H1 (cell line): ENCODE measurements at regions not wholly inside any gene's neighbourhood (a gene's known extent, or its start where the extent isn't known, plus 50 kb on each side); places are given as distances from the start of the nearest gene placed in this dataset.

ENCODE experiments used
- CTCF ChIA-PET: fragments of 300-600 bp; sonication (Branson Sonifier 250); formaldehyde crosslinking; loops from one replicate; lab custom pipeline; 2021; ENCODE audit not compliant: partially characterized antibody; lab: Charles Lee
- POLR2A ChIA-PET: fragments of 300-600 bp; sonication (Branson Sonifier 250); formaldehyde crosslinking; loops from one replicate; lab custom pipeline; 2021; ENCODE audit warnings: inconsistent platforms; ENCODE audit not compliant: partially characterized antibody; lab: Charles Lee
- DNase-seq, 2 experiments: peaks; one replicate each; pipeline versions ENCODE4 v3.0.0 to v3.0.0-alpha.2; 2010 to 2022; ENCODE audit warnings: low spot score in 2 of 2, low read depth in 1 of 2, mixed read lengths in 1 of 2
- FAIRE-seq: peaks from 2 replicates; lab custom pipeline; 2011; peaks lifted over from hg19 to GRCh38; lab: Jason Lieb, UNC
- H2AFZ ChIP-seq: 2 replicates; pipeline ENCODE4 v1.8.1; 2012; ENCODE audit warnings: low read length, inconsistent platforms
- H2AK5ac ChIP-seq: 2 replicates; pipeline ENCODE4 v1.6.1; 2013; ENCODE audit warnings: low read depth, low read length
- H2BK120ac ChIP-seq: replicated peaks from 2 replicates; pipeline ENCODE3; 2013; ENCODE audit warnings: low read depth, low read length, inconsistent platforms
- H2BK12ac ChIP-seq: 2 replicates; pipeline ENCODE4 v1.6.1; 2013; ENCODE audit warnings: low read depth, low read length
- H2BK15ac ChIP-seq: 2 replicates; pipeline ENCODE4 v1.6.1; 2013; ENCODE audit warnings: low read length
- H2BK20ac ChIP-seq: 2 replicates; pipeline ENCODE4 v1.6.1; 2013; ENCODE audit warnings: low read length
- H2BK5ac ChIP-seq: 2 replicates; pipeline ENCODE4 v1.6.1; 2013; ENCODE audit warnings: low read depth, low read length
- H3K14ac ChIP-seq: 2 replicates; pipeline ENCODE4 v1.6.1; 2013; ENCODE audit warnings: inconsistent platforms; ENCODE audit not compliant: insufficient read length
- H3K18ac ChIP-seq: 2 replicates; pipeline ENCODE4 v1.6.1; 2013; ENCODE audit warnings: low read length; ENCODE audit errors: extremely low read depth
- H3K23ac ChIP-seq: 2 replicates; pipeline ENCODE4 v1.6.1; 2013; ENCODE audit warnings: inconsistent platforms; ENCODE audit not compliant: insufficient read length
- H3K23me2 ChIP-seq: 2 replicates; pipeline ENCODE4 v1.6.1; 2013; ENCODE audit warnings: low read depth, low read length
- H3K27ac ChIP-seq: 2 replicates; pipeline ENCODE4 v1.6.1; 2011; ENCODE audit warnings: low read depth, low read length, inconsistent platforms
- H3K27me3 ChIP-seq, 4 experiments: replicated peaks in 1 of 4; 1 replicate in 1 of 4; 2 replicates in 3 of 4; pipeline versions ENCODE4 v1.6.1 to v1.8.1; 2011 to 2013; ENCODE audit warnings: low read length in 3 of 4, mild to moderate bottlenecking in 3 of 4, inconsistent platforms in 2 of 4, mixed read lengths in 2 of 4, moderate library complexity in 1 of 4; ENCODE audit not compliant: control insufficient read depth in 3 of 4, insufficient read depth in 3 of 4; ENCODE audit errors: extremely low read depth in 1 of 4
- H3K36me3 ChIP-seq, 4 experiments: 2 replicates each; pipeline versions ENCODE4 v1.6.1 to v1.8.1; 2011 to 2013; ENCODE audit warnings: mild to moderate bottlenecking in 4 of 4, low read length in 3 of 4, moderate library complexity in 2 of 4, control low read depth in 1 of 4, inconsistent platforms in 1 of 4; ENCODE audit not compliant: insufficient read depth in 4 of 4, control insufficient read depth in 2 of 4
- H3K4ac ChIP-seq: replicated peaks from 2 replicates; pipeline ENCODE3; 2013; ENCODE audit warnings: low read length, low read depth, mixed read lengths, inconsistent platforms; ENCODE audit not compliant: insufficient read length
- H3K4me1 ChIP-seq, 4 experiments: replicated peaks in 1 of 4; 1 replicate in 1 of 4; 2 replicates in 3 of 4; pipeline versions ENCODE4 v1.6.1 to v1.8.1; 2011 to 2013; ENCODE audit warnings: low read length in 3 of 4, inconsistent platforms in 2 of 4, mixed read lengths in 1 of 4; ENCODE audit not compliant: insufficient read depth in 4 of 4, control insufficient read depth in 3 of 4
- H3K4me2 ChIP-seq, 2 experiments: 2 replicates each; pipeline versions ENCODE4 v1.6.1 to v1.8.1; 2011 to 2013; ENCODE audit warnings: low read depth in 2 of 2, low read length in 2 of 2, control low read depth in 1 of 2, inconsistent platforms in 1 of 2, mild to moderate bottlenecking in 1 of 2; ENCODE audit not compliant: insufficient read depth in 1 of 2
- H3K4me3 ChIP-seq, 4 experiments: fragments of 200-600, 300-600 bp in 1 of 4; sonication (generic), shearing (Covaris generic), sonication (Bioruptor Twin) in 1 of 4; 2 replicates each; pipeline versions ENCODE4 v1.5.1 to v1.8.1; 2011 to 2016; ENCODE audit warnings: low read length in 4 of 4, low read depth in 3 of 4, control low read depth in 2 of 4, inconsistent platforms in 2 of 4, mild to moderate bottlenecking in 2 of 4, mixed read lengths in 1 of 4, moderate library complexity in 1 of 4; ENCODE audit not compliant: insufficient read depth in 2 of 4; ENCODE audit errors: extremely low read depth in 1 of 4
- H3K56ac ChIP-seq: replicated peaks from 2 replicates; pipeline ENCODE3; 2013; ENCODE audit warnings: low read depth, mild to moderate bottlenecking, mixed read lengths, low read length, inconsistent platforms; ENCODE audit not compliant: insufficient read length
- H3K79me1 ChIP-seq: 2 replicates; pipeline ENCODE4 v1.6.1; 2013; ENCODE audit warnings: low read depth, low read length, control low read depth
- H3K79me2 ChIP-seq, 2 experiments: 2 replicates each; pipeline versions ENCODE4 v1.6.1 to v1.8.1; 2012 to 2013; ENCODE audit warnings: low read length in 2 of 2, mild to moderate bottlenecking in 2 of 2, inconsistent platforms in 1 of 2; ENCODE audit not compliant: insufficient read depth in 2 of 2, control insufficient read depth in 1 of 2
- H3K9ac ChIP-seq, 4 experiments: replicated peaks in 1 of 4; 1 replicate in 1 of 4; 2 replicates in 3 of 4; pipeline versions ENCODE4 v1.6.1 to v1.8.1; 2011 to 2013; ENCODE audit warnings: low read depth in 3 of 4, low read length in 3 of 4, control low read depth in 2 of 4, mild to moderate bottlenecking in 2 of 4, moderate library complexity in 2 of 4, inconsistent platforms in 1 of 4; ENCODE audit errors: extremely low read depth in 1 of 4
- H3K9me3 ChIP-seq, 2 experiments: 2 replicates each; pipeline versions ENCODE4 v1.6.1 to v1.8.1; 2012 to 2013; ENCODE audit warnings: mild to moderate bottlenecking in 2 of 2, moderate library complexity in 2 of 2, control low read depth in 1 of 2, inconsistent platforms in 1 of 2, low read depth in 1 of 2, low read length in 1 of 2, mixed read lengths in 1 of 2; ENCODE audit not compliant: insufficient read depth in 2 of 2
- H4K20me1 ChIP-seq, 2 experiments: replicated peaks in 1 of 2; 2 replicates each; pipeline versions ENCODE3 to v1.8.1; 2011 to 2013; ENCODE audit warnings: inconsistent platforms in 2 of 2, low read length in 2 of 2, mild to moderate bottlenecking in 1 of 2; ENCODE audit not compliant: insufficient read depth in 2 of 2, control insufficient read depth in 1 of 2
- H4K5ac ChIP-seq: 2 replicates; pipeline ENCODE4 v1.6.1; 2013; ENCODE audit warnings: low read length, low read depth, mixed read lengths, inconsistent platforms; ENCODE audit not compliant: insufficient read length
- H4K8ac ChIP-seq: 2 replicates; pipeline ENCODE4 v1.8.0; 2013; ENCODE audit warnings: mild to moderate bottlenecking, moderate library complexity, low read length, inconsistent platforms; ENCODE audit not compliant: insufficient read depth; ENCODE audit errors: extremely low read depth
- H4K91ac ChIP-seq: replicated peaks from 2 replicates; pipeline ENCODE3; 2013; ENCODE audit warnings: low read length, mixed read lengths, inconsistent platforms; ENCODE audit not compliant: insufficient read length
- CEBPB ChIP-seq: IDR thresholded peaks from 2 replicates; pipeline ENCODE4 v1.6.1; 2012; ENCODE audit warnings: low read depth, low read length
- CHD2 ChIP-seq: IDR thresholded peaks from 2 replicates; pipeline ENCODE4 v1.6.1; 2012; ENCODE audit warnings: low read length, improper control_type of control experiment
- CTBP2 ChIP-seq: IDR thresholded peaks from 2 replicates; pipeline ENCODE4 v1.7.0; 2011; ENCODE audit warnings: borderline replicate concordance, mild to moderate bottlenecking, moderate library complexity, mixed read lengths, low read length; ENCODE audit not compliant: insufficient read depth, insufficient read length
- CTCF ChIP-seq, 3 experiments: IDR thresholded peaks; 1 replicate in 2 of 3; 2 replicates in 1 of 3; pipeline versions ENCODE4 v1.5.1 to v1.6.1; 2011; ENCODE audit warnings: low read length in 3 of 3, mild to moderate bottlenecking in 3 of 3, inconsistent platforms in 2 of 3, low read depth in 1 of 3, moderate library complexity in 1 of 3; ENCODE audit not compliant: insufficient read depth in 1 of 3; ENCODE audit errors: control extremely low read depth in 1 of 3
- KDM4A ChIP-seq: IDR thresholded peaks from one replicate; pipeline ENCODE4 v1.7.1; 2012; ENCODE audit warnings: low read depth, mild to moderate bottlenecking, moderate library complexity, low read length, inconsistent platforms; ENCODE audit not compliant: severe bottlenecking
- MAX ChIP-seq: IDR thresholded peaks from 2 replicates; pipeline ENCODE4 v1.6.1; 2012; ENCODE audit warnings: inconsistent platforms
- NANOG ChIP-seq: IDR thresholded peaks from 2 replicates; pipeline ENCODE4 v1.6.1; 2011; ENCODE audit warnings: low read length, low read depth, mild to moderate bottlenecking, inconsistent platforms; ENCODE audit not compliant: insufficient read depth, poor library complexity, severe bottlenecking
- POU5F1 ChIP-seq: IDR thresholded peaks from 2 replicates; pipeline ENCODE4 v1.6.1; 2011; ENCODE audit warnings: low read depth, mild to moderate bottlenecking, low read length, moderate library complexity
- RAD21 ChIP-seq, 2 experiments: IDR thresholded peaks in 1 of 2; conservative IDR thresholded peaks in 1 of 2; 2 replicates each; pipeline ENCODE4 v1.6.1; 2011; ENCODE audit warnings: low read depth in 2 of 2, low read length in 2 of 2, improper control_type of control experiment in 1 of 2, inconsistent platforms in 1 of 2, mild to moderate bottlenecking in 1 of 2, moderate library complexity in 1 of 2
- RFX5 ChIP-seq: IDR thresholded peaks from 2 replicates; pipeline ENCODE4 v1.6.1; 2011; ENCODE audit warnings: low read depth, low read length, improper control_type of control experiment, borderline replicate concordance
- SP4 ChIP-seq: IDR thresholded peaks from 2 replicates; pipeline ENCODE4 v1.6.1; 2012; ENCODE audit warnings: low read length, inconsistent platforms
- WGBS, 2 experiments: shearing (Covaris generic) in 1 of 2; methylation state at CpG; one replicate each; pipeline versions ENCODE4 v1.1.6 to v1.1.7; 2013 to 2015; ENCODE audit warnings: low lambda C conversion rate in 2 of 2, mixed read lengths in 2 of 2, inconsistent platforms in 1 of 2, low coverage in 1 of 2, missing lambda C conversion rate in 1 of 2; ENCODE audit not compliant: insufficient replicate concordance in 2 of 2, insufficient coverage in 1 of 2, insufficient read length in 1 of 2; ENCODE audit errors: extremely low coverage in 1 of 2, missing lambda C conversion rate in 1 of 2; 5-methylcytosine and 5-hydroxymethylcytosine counted together

GRCh38 chr2:185955050-185955449, 216.4 kb downstream of the FSIP2 start:
- H3K23ac ChIP-seq: no peak overlapping the region
- no peak overlapping the region for H3K27ac ChIP-seq
- no peak overlapping the region for H3K4me2 ChIP-seq
- ChIA-PET CTCF (no interaction called here), POLR2A (no interaction called here)
- FAIRE-seq (no peak), DNase-seq (no peak)
- H2AFZ ChIP-seq: no peak overlapping the region
- H2BK20ac ChIP-seq: no peak overlapping the region
- no peak overlapping the region for H3K18ac ChIP-seq
- H3K4ac ChIP-seq: no peak overlapping the region
- no peaks in the 10 kb centered on the region for H3K27me3 ChIP-seq
- 94% methylated on average over 1 of the region's 1 CpG; no CpG with 5 or more reads in 1 of the 2 experiments for WGBS, 2 experiments
- H3K79me2 ChIP-seq: no peaks in the 10 kb centered on the region
- H4K91ac ChIP-seq: peak overlapping the region; percentile 73
- H2BK15ac ChIP-seq: no peak overlapping the region
- H3K4me1 ChIP-seq: no peaks in the 10 kb centered on the region
- no peak overlapping the region for H2BK5ac ChIP-seq
- H3K9ac ChIP-seq: no peak overlapping the region
- no peak overlapping the region for H3K56ac ChIP-seq
- no peak overlapping the region for H3K14ac ChIP-seq
- H3K9me3 ChIP-seq: no peaks in the 10 kb centered on the region
- no peaks in the 10 kb centered on the region for H4K20me1 ChIP-seq
- H4K5ac ChIP-seq: no peak overlapping the region
- no peak overlapping the region for H2BK12ac ChIP-seq
- H3K4me3 ChIP-seq: no peak overlapping the region
- H4K8ac ChIP-seq: no peak overlapping the region
- H3K79me1 ChIP-seq: no peaks in the 10 kb centered on the region
- H3K23me2 ChIP-seq: no peaks in the 10 kb centered on the region
- no peak overlapping the region for H2AK5ac ChIP-seq
- no peak overlapping the region for H2BK120ac ChIP-seq
- no peaks in the 10 kb centered on the region for H3K36me3 ChIP-seq
- no peak for TF ChIP-seq CTBP2
- TF ChIP-seq RAD21 (IDR thresholded peaks at IDR 0.05 in 1 of 2, conservative IDR thresholded peaks at IDR 0.05 in 1 of 2; ENCODE audit: low read depth in 2 of 2, low read length in 2 of 2): peak; percentile 20 to 34; a peak in 3 of 4 replicates
- no peak for TF ChIP-seq POU5F1
- TF ChIP-seq CHD2: no peak
- TF ChIP-seq NANOG: no peak
- TF ChIP-seq MAX: no peak
- TF ChIP-seq CEBPB: no peak
- no peak for TF ChIP-seq RFX5
- TF ChIP-seq CTCF (IDR thresholded peaks at IDR 0.05; ENCODE audit: control extremely low read depth in 1 of 3, insufficient read depth in 1 of 3, low read depth in 1 of 3, low read length in 3 of 3): peak in 1 of 3 experiments; percentile 11; a peak in 1 of 4 replicates
- no peak for TF ChIP-seq SP4
- no peak for TF ChIP-seq KDM4A
